MM.1S (cell line): ENCODE measurements at regions not wholly inside any gene's neighbourhood (a gene's known extent, or its start where the extent isn't known, plus 50 kb on each side); places are given as distances from the start of the nearest gene placed in this dataset.

Source experiments
- EZH2 ChIP-seq: fragments of 300-600 bp; sonication (generic); optimal IDR thresholded peaks from 2 replicates; pipeline ENCODE3; 2017; ENCODE audit warnings: low read depth, mild to moderate bottlenecking, antibody characterized with exemption, low read length, mixed read lengths
- TF ChIP-seq, protein P1 (sequence below): fragments of 300-600 bp; sonication (generic); IDR thresholded peaks from 2 replicates; pipeline ENCODE4 v1.5.1; 2016; ENCODE audit warnings: antibody characterized with exemption, low read length, mixed read lengths

DNA sequence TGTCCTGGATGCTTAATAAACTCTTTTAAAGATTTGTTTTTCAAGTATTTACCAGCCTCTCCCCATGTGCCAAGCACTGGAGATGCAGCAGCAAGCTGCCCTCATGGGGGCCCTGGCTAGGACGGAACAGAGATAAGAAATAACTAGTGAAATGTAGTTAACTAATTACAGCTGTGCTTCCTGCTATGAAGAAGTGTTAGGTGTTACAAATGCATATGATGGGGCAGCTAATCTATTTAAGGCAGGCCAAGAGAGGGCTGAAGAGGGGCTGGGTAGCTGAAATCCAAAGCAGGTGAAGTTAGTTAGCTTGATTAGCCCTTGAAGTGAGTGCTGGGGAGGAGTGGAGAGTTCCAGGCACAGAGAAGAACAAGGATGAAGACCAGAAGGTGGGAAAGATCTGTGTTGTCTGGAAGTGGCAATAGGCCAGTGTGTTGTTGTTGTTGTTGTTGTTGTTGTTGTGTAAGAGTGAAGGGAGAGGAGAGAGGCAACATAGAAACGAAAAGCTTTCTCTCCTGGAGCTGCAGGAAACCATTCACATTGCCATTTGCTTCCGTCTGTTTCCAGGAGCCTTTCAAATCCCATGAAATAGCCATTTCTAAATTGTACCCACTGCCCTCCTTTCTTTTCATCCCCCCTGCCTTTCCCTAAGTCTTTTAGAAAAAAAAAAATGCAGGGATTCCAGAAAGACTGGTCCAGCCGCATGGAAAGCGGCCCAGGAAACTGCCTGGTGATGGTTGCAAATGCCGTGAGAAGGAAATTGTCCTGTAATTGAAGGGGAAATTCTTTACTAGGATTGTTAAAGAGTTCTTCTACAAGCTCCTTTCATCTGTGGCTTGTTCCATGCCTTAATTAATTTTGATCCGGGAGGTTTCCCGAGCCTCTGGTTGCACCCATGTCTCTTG is 119.6 kb downstream of the TFAP2C start:
- TF ChIP-seq, protein P1, sequence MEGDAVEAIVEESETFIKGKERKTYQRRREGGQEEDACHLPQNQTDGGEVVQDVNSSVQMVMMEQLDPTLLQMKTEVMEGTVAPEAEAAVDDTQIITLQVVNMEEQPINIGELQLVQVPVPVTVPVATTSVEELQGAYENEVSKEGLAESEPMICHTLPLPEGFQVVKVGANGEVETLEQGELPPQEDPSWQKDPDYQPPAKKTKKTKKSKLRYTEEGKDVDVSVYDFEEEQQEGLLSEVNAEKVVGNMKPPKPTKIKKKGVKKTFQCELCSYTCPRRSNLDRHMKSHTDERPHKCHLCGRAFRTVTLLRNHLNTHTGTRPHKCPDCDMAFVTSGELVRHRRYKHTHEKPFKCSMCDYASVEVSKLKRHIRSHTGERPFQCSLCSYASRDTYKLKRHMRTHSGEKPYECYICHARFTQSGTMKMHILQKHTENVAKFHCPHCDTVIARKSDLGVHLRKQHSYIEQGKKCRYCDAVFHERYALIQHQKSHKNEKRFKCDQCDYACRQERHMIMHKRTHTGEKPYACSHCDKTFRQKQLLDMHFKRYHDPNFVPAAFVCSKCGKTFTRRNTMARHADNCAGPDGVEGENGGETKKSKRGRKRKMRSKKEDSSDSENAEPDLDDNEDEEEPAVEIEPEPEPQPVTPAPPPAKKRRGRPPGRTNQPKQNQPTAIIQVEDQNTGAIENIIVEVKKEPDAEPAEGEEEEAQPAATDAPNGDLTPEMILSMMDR: no peak
- no peak for TF ChIP-seq EZH2
